Spleen (tissue), 11 donors: ENCODE measurements at regions not wholly inside any gene's neighbourhood (a gene's known extent, or its start where the extent isn't known, plus 50 kb on each side); places are given as distances from the start of the nearest gene placed in this dataset.

Source experiments
- DNase-seq: peaks from one replicate; pipeline ENCODE4 v3.0.0-alpha.2; 2020
- H3K27ac ChIP-seq, 8 donors: fragments of 200-600 bp; sonication (generic) in 7 of 8; 1 replicate in 4 of 8; 2 replicates in 4 of 8; pipeline versions ENCODE4 v1.5.0 to v1.8.0; 2016 to 2021; ENCODE audit warnings: inconsistent platforms in 4 of 8, mild to moderate bottlenecking in 4 of 8, moderate library complexity in 1 of 8
- H3K27me3 ChIP-seq, 7 donors: fragments of 200-600 bp; sonication (generic) in 6 of 7; replicated peaks in 1 of 7; 1 replicate in 4 of 7; 2 replicates in 3 of 7; pipeline versions ENCODE4 v1.5.0 to v1.8.0; 2016 to 2021; ENCODE audit warnings: inconsistent platforms in 3 of 7, mild to moderate bottlenecking in 1 of 7
- H3K36me3 ChIP-seq, 6 donors: fragments of 200-600 bp; sonication (generic) in 5 of 6; 1 replicate in 4 of 6; 2 replicates in 2 of 6; pipeline versions ENCODE4 v1.5.0 to v1.8.0; 2016 to 2021; ENCODE audit warnings: inconsistent platforms in 2 of 6
- H3K4me1 ChIP-seq, 6 donors: fragments of 200-600 bp; sonication (generic) in 5 of 6; 1 replicate in 3 of 6; 2 replicates in 3 of 6; pipeline versions ENCODE4 v1.5.0 to v1.8.0; 2016 to 2021; ENCODE audit warnings: inconsistent platforms in 3 of 6
- H3K4me3 ChIP-seq, 8 donors: fragments of 200-600 bp; sonication (generic) in 7 of 8; 1 replicate in 4 of 8; 2 replicates in 4 of 8; pipeline versions ENCODE4 v1.5.0 to v1.8.0; 2016 to 2021; ENCODE audit warnings: inconsistent platforms in 4 of 8, mild to moderate bottlenecking in 4 of 8, moderate library complexity in 2 of 8
- H3K9me3 ChIP-seq, 8 donors: fragments of 200-600 bp; sonication (generic) in 7 of 8; 1 replicate in 4 of 8; 2 replicates in 4 of 8; pipeline versions ENCODE4 v1.5.0 to v1.8.0; 2016 to 2021; ENCODE audit warnings: inconsistent platforms in 4 of 8
- POLR2A ChIP-seq, 3 donors: fragments of 450-650 bp; IDR thresholded peaks; one replicate each; pipeline ENCODE4 v1.5.1; 2017; ENCODE audit warnings: antibody characterized with exemption in 3 of 3, mild to moderate bottlenecking in 1 of 3
- POLR2AphosphoS5 ChIP-seq, 3 donors: sonication (generic); formaldehyde crosslinking; IDR thresholded peaks; one replicate each; pipeline ENCODE4 v1.5.1; 2017; ENCODE audit warnings: antibody characterized with exemption in 3 of 3
- WGBS, 5 donors: extraction: QIAGEN DNeasy Blood & Tissue Kit in 3 of 5; methylation state at CpG; one replicate each; pipeline versions ENCODE4 v1.1.5 to v1.1.7; 2013 to 2018; 5-methylcytosine and 5-hydroxymethylcytosine counted together
- intact Hi-C: fragments of 100-400 bp; cut with DNase I; formaldehyde crosslinking; loops from one replicate; pipeline ENCODE4 v1.15.0; 2023; ENCODE audit warnings: low total_unique reads
- TF ChIP-seq, protein P1 (sequence below), 11 experiments: fragments of 200-600 bp in 7 of 11; fragments of 450-650 bp in 4 of 11; sonication (generic) in 4 of 11; IDR thresholded peaks in 8 of 11; conservative IDR thresholded peaks in 3 of 11; 1 replicate in 7 of 11; 2 replicates in 4 of 11; pipeline versions ENCODE4 v1.4.0 to v1.8.0; 2016 to 2021; ENCODE audit warnings: antibody characterized with exemption in 11 of 11, inconsistent platforms in 4 of 11, mild to moderate bottlenecking in 1 of 11
- donor health status: healthy with polysubstance abuse.
- donor health status: DM: no; HTN: no; CAD: no; lungs with moderate emphysema.
- donor health status: DM: no; HTN: no; CAD: no.
- donor health status: Bipolar disorder and iron deficiency.
- donor health status: healthy.
- donor health status: DM: no; HTN: no; CAD: no.
- donor health status: DM: yes; HTN: yes; CAD: no.

DNA sequence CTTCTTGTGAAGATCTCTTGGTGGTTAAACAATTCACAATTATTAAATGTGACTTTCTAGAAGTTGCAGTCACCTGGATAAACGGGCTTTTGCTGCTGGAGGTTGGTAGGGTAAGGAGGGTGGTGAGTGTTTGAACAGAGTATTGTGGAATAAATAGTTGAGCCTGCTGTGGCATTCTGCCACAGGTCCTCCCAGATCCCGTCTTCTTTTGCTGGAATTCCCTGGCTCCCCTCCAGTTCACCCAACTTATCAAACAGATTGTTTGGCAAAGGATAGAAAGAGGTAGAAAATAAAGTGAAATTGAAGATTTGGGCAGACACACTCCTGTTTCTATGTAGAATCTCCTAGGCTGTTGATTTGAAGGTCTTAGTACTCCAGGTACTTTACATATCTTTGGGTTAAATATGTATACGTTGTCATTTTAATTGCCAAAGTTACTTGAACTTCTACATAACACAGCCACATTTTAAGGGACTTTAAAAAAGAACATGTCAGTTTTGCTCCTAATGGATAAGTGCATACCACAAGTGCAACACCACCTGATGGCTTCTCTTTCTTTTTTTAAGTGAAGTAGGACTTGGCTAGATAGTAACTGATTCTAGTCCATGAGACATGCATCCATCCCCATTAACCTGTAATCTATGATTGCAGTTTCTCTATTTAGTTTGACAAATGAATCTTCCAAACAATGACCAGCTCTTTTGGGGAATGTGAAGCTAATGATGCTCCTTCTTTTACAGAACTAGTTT lies 83.0 kb downstream of the ARL4A start:
- Histone ChIP-seq H3K27me3 (no peaks in the 10 kb centered on the region), H3K27ac (no peak overlapping the region), H3K4me3 (no peak overlapping the region), H3K4me1 (no peaks in the 10 kb centered on the region), H3K9me3 (peaks cover 0 to 4% (median 0%) of the 10 kb centered on the region in 8 donors), H3K36me3 (no peaks in the 10 kb centered on the region)
- DNase-seq: no peak
- no peak for TF ChIP-seq POLR2AphosphoS5 (IDR thresholded peaks at IDR 0.05)
- intact Hi-C loops: no loop called here
- 47 to 72% (median 69%) methylated on average over 3 of the region's 3 CpGs for WGBS, 5 donors

DNA sequence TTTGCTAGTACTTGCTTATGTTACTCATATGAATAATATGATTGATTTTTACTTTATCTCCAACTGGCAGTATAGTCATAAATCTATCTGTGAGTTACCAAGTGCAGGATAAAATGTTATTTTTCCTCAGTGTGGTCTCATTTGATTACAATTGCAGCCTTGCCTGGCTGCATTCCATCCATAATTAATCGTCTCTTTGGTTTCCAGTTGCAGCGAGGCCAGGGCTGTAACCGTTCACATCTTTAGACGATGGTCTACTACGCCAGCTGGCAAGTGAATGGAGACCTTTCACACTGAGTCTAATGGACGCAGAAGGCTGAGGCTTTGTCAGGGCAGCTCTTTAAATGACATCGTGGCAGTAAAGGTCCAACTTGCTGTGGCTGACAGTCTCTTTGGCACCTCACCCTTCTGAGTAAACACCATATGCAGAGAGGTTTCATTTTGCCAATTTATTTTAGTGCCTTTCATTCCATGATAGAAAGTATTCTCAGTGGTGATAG lies 84.0 kb downstream of the ARL4A start:
- H3K9me3 ChIP-seq: peaks cover 0 to 4% (median 0%) of the 10 kb centered on the region in 8 donors
- intact Hi-C loops: no loop called here
- H3K36me3 ChIP-seq: no peaks in the 10 kb centered on the region
- TF ChIP-seq, protein P1, sequence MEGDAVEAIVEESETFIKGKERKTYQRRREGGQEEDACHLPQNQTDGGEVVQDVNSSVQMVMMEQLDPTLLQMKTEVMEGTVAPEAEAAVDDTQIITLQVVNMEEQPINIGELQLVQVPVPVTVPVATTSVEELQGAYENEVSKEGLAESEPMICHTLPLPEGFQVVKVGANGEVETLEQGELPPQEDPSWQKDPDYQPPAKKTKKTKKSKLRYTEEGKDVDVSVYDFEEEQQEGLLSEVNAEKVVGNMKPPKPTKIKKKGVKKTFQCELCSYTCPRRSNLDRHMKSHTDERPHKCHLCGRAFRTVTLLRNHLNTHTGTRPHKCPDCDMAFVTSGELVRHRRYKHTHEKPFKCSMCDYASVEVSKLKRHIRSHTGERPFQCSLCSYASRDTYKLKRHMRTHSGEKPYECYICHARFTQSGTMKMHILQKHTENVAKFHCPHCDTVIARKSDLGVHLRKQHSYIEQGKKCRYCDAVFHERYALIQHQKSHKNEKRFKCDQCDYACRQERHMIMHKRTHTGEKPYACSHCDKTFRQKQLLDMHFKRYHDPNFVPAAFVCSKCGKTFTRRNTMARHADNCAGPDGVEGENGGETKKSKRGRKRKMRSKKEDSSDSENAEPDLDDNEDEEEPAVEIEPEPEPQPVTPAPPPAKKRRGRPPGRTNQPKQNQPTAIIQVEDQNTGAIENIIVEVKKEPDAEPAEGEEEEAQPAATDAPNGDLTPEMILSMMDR (IDR thresholded peaks at IDR 0.05 in 8 of 11, conservative IDR thresholded peaks at IDR 0.05 in 3 of 11): no peak
- no peak for TF ChIP-seq POLR2AphosphoS5 (IDR thresholded peaks at IDR 0.05)
- TF ChIP-seq POLR2A (IDR thresholded peaks at IDR 0.05): no peak
- no peaks in the 10 kb centered on the region for H3K4me1 ChIP-seq
- no peak overlapping the region for H3K4me3 ChIP-seq
- no peaks in the 10 kb centered on the region for H3K27me3 ChIP-seq
- no peak for DNase-seq
- WGBS, 5 donors: 22 to 62% (median 31%) methylated on average over 6 to 7 of the region's 7 CpGs
- H3K27ac ChIP-seq: no peak overlapping the region

DNA sequence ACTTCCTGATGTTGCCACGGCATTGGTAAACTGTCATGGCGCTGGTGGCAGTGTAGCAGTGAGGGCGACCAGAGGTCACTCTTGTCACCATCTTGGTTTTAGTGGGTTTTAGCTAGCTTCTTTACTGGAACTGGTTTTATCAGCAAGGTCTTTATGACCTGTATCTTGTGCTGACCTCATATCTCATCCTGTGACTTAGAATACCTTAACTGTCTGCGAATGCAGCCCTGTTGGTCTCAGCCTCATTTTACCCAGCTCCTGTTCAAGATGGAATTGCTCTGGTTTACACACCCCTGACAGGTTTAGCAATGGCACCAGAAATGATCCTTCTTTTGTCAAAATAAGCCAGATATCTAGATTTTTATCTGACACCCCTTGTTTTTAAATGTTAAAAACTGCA lies 85.3 kb downstream of the ARL4A start:
- no peak for DNase-seq
- Histone ChIP-seq H3K9me3 (peaks cover 0 to 4% (median 0%) of the 10 kb centered on the region in 8 donors), H3K27ac (no peak overlapping the region), H3K36me3 (no peaks in the 10 kb centered on the region), H3K4me1 (no peaks in the 10 kb centered on the region), H3K4me3 (no peak overlapping the region), H3K27me3 (no peaks in the 10 kb centered on the region)
- no peak for TF ChIP-seq POLR2AphosphoS5 (IDR thresholded peaks at IDR 0.05)
- no peak for TF ChIP-seq POLR2A (IDR thresholded peaks at IDR 0.05)
- TF ChIP-seq, protein P1 (IDR thresholded peaks at IDR 0.05 in 8 of 11, conservative IDR thresholded peaks at IDR 0.05 in 3 of 11): no peak
- WGBS, 5 donors: 90 to 97% (median 95%) methylated on average over 4 of the region's 4 CpGs
- intact Hi-C loops: no loop called here

DNA sequence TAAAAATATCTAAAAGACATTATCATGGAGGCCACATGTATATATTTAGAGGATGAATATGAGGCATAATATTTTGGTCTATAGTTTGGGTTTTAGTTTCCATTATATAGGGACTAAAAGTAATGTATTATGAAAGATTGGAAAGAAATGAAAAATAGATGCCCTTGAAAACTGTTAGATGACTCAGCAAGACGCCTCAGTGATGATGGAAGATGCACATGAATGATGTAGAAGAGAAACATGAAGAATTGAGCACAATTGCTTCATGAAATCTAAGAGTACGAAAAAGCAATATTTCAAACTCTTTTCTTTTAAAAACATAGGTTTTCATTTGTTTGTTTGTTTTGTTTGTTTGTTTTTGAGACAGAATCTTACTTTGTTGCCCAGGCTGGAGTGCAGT lies 89.8 kb downstream of the ARL4A start:
- WGBS, 5 donors: 75 to 86% (median 85%) methylated on average over 2 of the region's 2 CpGs
- Histone ChIP-seq H3K36me3 (no peaks in the 10 kb centered on the region), H3K27me3 (no peaks in the 10 kb centered on the region), H3K9me3 (peaks cover 0 to 4% (median 0%) of the 10 kb centered on the region in 8 donors), H3K27ac (no peak overlapping the region), H3K4me3 (no peak overlapping the region), H3K4me1 (no peaks in the 10 kb centered on the region)
- intact Hi-C loops: no loop called here
- no peak for DNase-seq
- TF ChIP-seq, protein P1 (IDR thresholded peaks at IDR 0.05 in 8 of 11, conservative IDR thresholded peaks at IDR 0.05 in 3 of 11): no peak
- TF ChIP-seq POLR2A (IDR thresholded peaks at IDR 0.05) (no peak), POLR2AphosphoS5 (IDR thresholded peaks at IDR 0.05) (no peak)
